Frontal cortex (tissue), 3 donors: ENCODE measurements at regions not wholly inside any gene's neighbourhood (a gene's known extent, or its start where the extent isn't known, plus 50 kb on each side); places are given as distances from the start of the nearest gene placed in this dataset.
A peak's percentile ranks its signal among the peaks of the same experiment; 100 is the strongest.
"Not testable (repeated sequence)": the region's sequence is repeated elsewhere in the genome, so short reads cannot be mapped to it uniquely, and the experiment has no call there.

Experiments used
- DNase-seq, 2 donors: peaks; one replicate each; pipeline ENCODE4 v3.0.0; 2012; ENCODE audit warnings: low spot score in 2 of 2
- FAIRE-seq: peaks from 2 replicates; lab custom pipeline; 2012; peaks lifted over from hg19 to GRCh38; lab: Jason Lieb, UNC
- donor health status: control.
- donor health status: control.
- donor health status: control.

GRCh38 chr3:86388820-86389219 lies 602.1 kb downstream of the VGLL3 start:
- FAIRE-seq (no peak), DNase-seq (no peak)

- DNase-seq = no peak
- no peak for FAIRE-seq
These were observed 608.4 kb downstream of the VGLL3 start for GRCh38 chr3:86382556-86382955.

GRCh38 chr3:86381247-86381646 lies 609.7 kb downstream of the VGLL3 start:
- FAIRE-seq = no peak
- DNase-seq = no peak

- DNase-seq (no peak), FAIRE-seq (no peak)
These were observed 611.7 kb downstream of the VGLL3 start for GRCh38 chr3:86379280-86379679.

- DNase-seq (no peak), FAIRE-seq (no peak)
These were observed 612.1 kb downstream of the VGLL3 start for GRCh38 chr3:86378829-86379228.

- not testable (repeated sequence) for DNase-seq, FAIRE-seq
These were observed 655.4 kb downstream of the VGLL3 start for GRCh38 chr3:86335566-86335965.

GRCh38 chr3:86333636-86334035 lies 657.3 kb downstream of the VGLL3 start:
- FAIRE-seq (no peak), DNase-seq (no peak)

- no peak for DNase-seq
- peak; percentile 15 for FAIRE-seq
These were observed 687.0 kb downstream of the VGLL3 start for GRCh38 chr3:86303935-86304334.

GRCh38 chr3:86282106-86282787 lies 708.7 kb downstream of the VGLL3 start:
- FAIRE-seq (no peak), DNase-seq (no peak)

GRCh38 chr3:86269364-86270155 lies 721.4 kb downstream of the VGLL3 start:
- FAIRE-seq (no peak), DNase-seq (no peak)

- DNase-seq (no peak), FAIRE-seq (no peak)
These were observed 732.9 kb downstream of the VGLL3 start for GRCh38 chr3:86257955-86258641.

- FAIRE-seq (no peak), DNase-seq (no peak)
These were observed 736.5 kb downstream of the VGLL3 start for GRCh38 chr3:86254480-86254879.

- FAIRE-seq (no peak), DNase-seq (no peak)
These were observed 739.2 kb downstream of the VGLL3 start for GRCh38 chr3:86251781-86252180.

GRCh38 chr3:86249833-86250232 lies 741.1 kb downstream of the VGLL3 start:
- DNase-seq (no peak), FAIRE-seq (no peak)

- DNase-seq = peak in 1 of 2 donors; percentile 8
These were observed 745.6 kb downstream of the VGLL3 start for GRCh38 chr3:86245360-86245759.

GRCh38 chr3:86244905-86245304 lies 746.0 kb downstream of the VGLL3 start:
- FAIRE-seq (no peak), DNase-seq (no peak)

More at GRCh38 chr3:86245360-86245759, 745.6 kb downstream of the VGLL3 start:
- FAIRE-seq = peak; percentile 50

GRCh38 chr3:86239946-86240345 lies 751.0 kb downstream of the VGLL3 start:
- DNase-seq = no peak
- FAIRE-seq = no peak

- FAIRE-seq (no peak), DNase-seq (no peak)
These were observed 756.3 kb downstream of the VGLL3 start for GRCh38 chr3:86234506-86235254.

- no peak for DNase-seq
- FAIRE-seq = no peak
These were observed 760.2 kb downstream of the VGLL3 start for GRCh38 chr3:86230762-86231161.

GRCh38 chr3:86229775-86230094 lies 761.2 kb downstream of the VGLL3 start:
- no peak for FAIRE-seq
- no peak for DNase-seq
